GM21529 (cell line): ENCODE measurements at regions not wholly inside any gene's neighbourhood (a gene's known extent, or its start where the extent isn't known, plus 50 kb on each side); places are given as distances from the start of the nearest gene placed in this dataset.
"Not testable (repeated sequence)": the region's sequence is repeated elsewhere in the genome, so short reads cannot be mapped to it uniquely, and the experiment has no call there.

Source experiments
- ATAC-seq: cut with Tn5 transposase; IDR thresholded peaks from one replicate; pipeline ENCODE4 v1.9.1; 2021; ENCODE audit not compliant: unreplicated experiment

GRCh38 chr2:6184532-6185292 lies 492.5 kb downstream of the SOX11 start:
- no peak for ATAC-seq

- ATAC-seq: no peak
Measured at GRCh38 chr2:6186332-6187151, 494.4 kb downstream of the SOX11 start.

GRCh38 chr2:6196449-6196848 lies 504.3 kb downstream of the SOX11 start:
- no peak for ATAC-seq

GRCh38 chr2:6198370-6198919 lies 506.3 kb downstream of the SOX11 start:
- ATAC-seq: not testable (repeated sequence)

- no peak for ATAC-seq
Measured at GRCh38 chr2:6202756-6203155, 510.6 kb downstream of the SOX11 start.

- no peak for ATAC-seq
Measured at GRCh38 chr2:6203291-6203959, 511.2 kb downstream of the SOX11 start.

GRCh38 chr2:6206882-6207281 lies 514.7 kb downstream of the SOX11 start:
- no peak for ATAC-seq

- ATAC-seq: no peak
Measured at GRCh38 chr2:6211236-6211635, 519.1 kb downstream of the SOX11 start.

GRCh38 chr2:6212491-6212890 lies 520.3 kb downstream of the SOX11 start:
- no peak for ATAC-seq

- no peak for ATAC-seq
Measured at GRCh38 chr2:6213056-6213780, 521.0 kb downstream of the SOX11 start.

- peak; percentile 45 for ATAC-seq
Measured at GRCh38 chr2:6214471-6214870, 522.3 kb downstream of the SOX11 start.

- ATAC-seq: no peak
Measured at GRCh38 chr2:6215053-6215452, 522.9 kb downstream of the SOX11 start.

GRCh38 chr2:6216234-6216633 lies 524.0 kb downstream of the SOX11 start:
- no peak for ATAC-seq

GRCh38 chr2:6218926-6219325 lies 526.7 kb downstream of the SOX11 start:
- ATAC-seq: no peak

GRCh38 chr2:6219906-6220305 lies 527.7 kb downstream of the SOX11 start:
- no peak for ATAC-seq

- ATAC-seq: no peak
Measured at GRCh38 chr2:6222296-6222695, 530.1 kb downstream of the SOX11 start.

- ATAC-seq: peak; percentile 78
Measured at GRCh38 chr2:6224267-6224666, 532.1 kb downstream of the SOX11 start.

GRCh38 chr2:6228251-6228650 lies 536.1 kb downstream of the SOX11 start:
- no peak for ATAC-seq

- no peak for ATAC-seq
Measured at GRCh38 chr2:6231166-6231565, 539.0 kb downstream of the SOX11 start.

- no peak for ATAC-seq
Measured at GRCh38 chr2:6233993-6234392, 541.8 kb downstream of the SOX11 start.

- ATAC-seq: no peak
Measured at GRCh38 chr2:6234702-6235101, 542.5 kb downstream of the SOX11 start.
